Esophagus squamous epithelium (tissue), 4 donors: ENCODE measurements at regions not wholly inside any gene's neighbourhood (a gene's known extent, or its start where the extent isn't known, plus 50 kb on each side); places are given as distances from the start of the nearest gene placed in this dataset.

Source experiments
- POLR2A ChIP-seq, 4 donors: fragments of 450-650 bp; IDR thresholded peaks; one replicate each; pipeline ENCODE4 v1.6.1; 2017; ENCODE audit warnings: antibody characterized with exemption in 4 of 4, mild to moderate bottlenecking in 4 of 4, moderate library complexity in 3 of 4
- TF ChIP-seq, protein P1 (sequence below), 6 experiments: fragments of 450-650 bp in 4 of 6; fragments of 200-600 bp in 2 of 6; sonication (generic) in 2 of 6; IDR thresholded peaks; one replicate each; pipeline ENCODE4 v1.5.1; 2016 to 2019; ENCODE audit warnings: antibody characterized with exemption in 6 of 6, mild to moderate bottlenecking in 4 of 6, moderate library complexity in 4 of 6

DNA sequence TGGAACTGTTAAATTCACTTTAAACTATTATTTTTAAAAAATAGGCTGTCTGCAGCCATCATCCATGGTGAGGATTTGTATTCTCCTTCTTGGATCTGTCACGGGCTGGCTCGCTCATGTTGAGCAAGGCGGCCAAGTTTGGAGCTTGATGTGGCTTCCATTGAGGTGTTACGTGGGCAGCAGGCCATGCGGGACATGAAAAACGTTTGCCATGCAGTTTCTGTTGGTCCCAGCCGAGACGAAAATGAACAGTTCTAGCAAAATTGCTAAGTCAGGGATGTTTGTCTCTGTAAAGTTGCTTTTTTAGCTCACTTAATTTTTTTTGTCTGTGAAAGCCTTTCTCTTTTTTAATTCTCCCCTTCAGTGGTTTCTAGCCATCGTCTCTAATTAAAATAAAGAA, 70.2 kb upstream of the MGAT5 start:
- TF ChIP-seq, protein P1, sequence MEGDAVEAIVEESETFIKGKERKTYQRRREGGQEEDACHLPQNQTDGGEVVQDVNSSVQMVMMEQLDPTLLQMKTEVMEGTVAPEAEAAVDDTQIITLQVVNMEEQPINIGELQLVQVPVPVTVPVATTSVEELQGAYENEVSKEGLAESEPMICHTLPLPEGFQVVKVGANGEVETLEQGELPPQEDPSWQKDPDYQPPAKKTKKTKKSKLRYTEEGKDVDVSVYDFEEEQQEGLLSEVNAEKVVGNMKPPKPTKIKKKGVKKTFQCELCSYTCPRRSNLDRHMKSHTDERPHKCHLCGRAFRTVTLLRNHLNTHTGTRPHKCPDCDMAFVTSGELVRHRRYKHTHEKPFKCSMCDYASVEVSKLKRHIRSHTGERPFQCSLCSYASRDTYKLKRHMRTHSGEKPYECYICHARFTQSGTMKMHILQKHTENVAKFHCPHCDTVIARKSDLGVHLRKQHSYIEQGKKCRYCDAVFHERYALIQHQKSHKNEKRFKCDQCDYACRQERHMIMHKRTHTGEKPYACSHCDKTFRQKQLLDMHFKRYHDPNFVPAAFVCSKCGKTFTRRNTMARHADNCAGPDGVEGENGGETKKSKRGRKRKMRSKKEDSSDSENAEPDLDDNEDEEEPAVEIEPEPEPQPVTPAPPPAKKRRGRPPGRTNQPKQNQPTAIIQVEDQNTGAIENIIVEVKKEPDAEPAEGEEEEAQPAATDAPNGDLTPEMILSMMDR (IDR thresholded peaks at IDR 0.05): no peak
- TF ChIP-seq POLR2A (IDR thresholded peaks at IDR 0.05): no peak
